ENCODE measurements at regions not wholly inside any gene's neighbourhood (a gene's known extent, or its start where the extent isn't known, plus 50 kb on each side); places are given as distances from the start of the nearest gene placed in this dataset.

DNA sequence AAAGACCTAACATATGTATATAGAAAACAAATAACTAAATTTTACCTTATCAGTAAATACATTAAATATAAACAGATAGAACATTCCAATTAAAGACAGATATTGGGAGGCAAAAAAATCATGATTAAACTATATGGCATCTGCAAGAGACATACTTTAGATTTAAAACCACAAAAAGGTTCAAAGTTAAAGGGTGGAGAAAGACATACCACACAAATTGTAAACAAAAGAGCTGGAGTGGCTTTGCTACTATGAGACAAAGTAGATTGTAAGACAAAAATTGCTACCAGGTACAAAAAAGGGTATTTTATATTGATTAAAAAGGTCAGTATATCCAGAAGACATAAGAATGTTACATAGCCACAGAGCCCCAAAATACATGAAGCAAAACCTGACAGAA is 200.2 kb downstream of the KCNRG start:
- TF ChIP-seq POLR2A (IDR thresholded peaks at IDR 0.05; ENCODE audit: extremely low read depth, insufficient read length) (no peak), MYC (IDR thresholded peaks at IDR 0.05; ENCODE audit: low read depth, low read length) (no peak)
- TF ChIP-seq, protein P1, sequence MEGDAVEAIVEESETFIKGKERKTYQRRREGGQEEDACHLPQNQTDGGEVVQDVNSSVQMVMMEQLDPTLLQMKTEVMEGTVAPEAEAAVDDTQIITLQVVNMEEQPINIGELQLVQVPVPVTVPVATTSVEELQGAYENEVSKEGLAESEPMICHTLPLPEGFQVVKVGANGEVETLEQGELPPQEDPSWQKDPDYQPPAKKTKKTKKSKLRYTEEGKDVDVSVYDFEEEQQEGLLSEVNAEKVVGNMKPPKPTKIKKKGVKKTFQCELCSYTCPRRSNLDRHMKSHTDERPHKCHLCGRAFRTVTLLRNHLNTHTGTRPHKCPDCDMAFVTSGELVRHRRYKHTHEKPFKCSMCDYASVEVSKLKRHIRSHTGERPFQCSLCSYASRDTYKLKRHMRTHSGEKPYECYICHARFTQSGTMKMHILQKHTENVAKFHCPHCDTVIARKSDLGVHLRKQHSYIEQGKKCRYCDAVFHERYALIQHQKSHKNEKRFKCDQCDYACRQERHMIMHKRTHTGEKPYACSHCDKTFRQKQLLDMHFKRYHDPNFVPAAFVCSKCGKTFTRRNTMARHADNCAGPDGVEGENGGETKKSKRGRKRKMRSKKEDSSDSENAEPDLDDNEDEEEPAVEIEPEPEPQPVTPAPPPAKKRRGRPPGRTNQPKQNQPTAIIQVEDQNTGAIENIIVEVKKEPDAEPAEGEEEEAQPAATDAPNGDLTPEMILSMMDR (IDR thresholded peaks at IDR 0.05; ENCODE audit: low read depth, low read length), result no peak
- TF ChIP-seq, protein P2, sequence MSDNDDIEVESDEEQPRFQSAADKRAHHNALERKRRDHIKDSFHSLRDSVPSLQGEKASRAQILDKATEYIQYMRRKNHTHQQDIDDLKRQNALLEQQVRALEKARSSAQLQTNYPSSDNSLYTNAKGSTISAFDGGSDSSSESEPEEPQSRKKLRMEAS (IDR thresholded peaks at IDR 0.05; ENCODE audit: low read depth, low read length), result no peak
- DNase-seq (ENCODE audit: low read depth), result no peak
- no peak overlapping the region for H3K4me3 ChIP-seq (ENCODE audit: low read depth, low read length)

GRCh38 chr13:50219743-50220142 is 204.5 kb downstream of the KCNRG start:
- no peak for TF ChIP-seq POLR2A (IDR thresholded peaks at IDR 0.05; ENCODE audit: extremely low read depth, insufficient read length)
- TF ChIP-seq MYC (IDR thresholded peaks at IDR 0.05; ENCODE audit: low read depth, low read length), result no peak
- TF ChIP-seq, protein P1 (IDR thresholded peaks at IDR 0.05; ENCODE audit: low read depth, low read length), result no peak
- TF ChIP-seq, protein P2 (IDR thresholded peaks at IDR 0.05; ENCODE audit: low read depth, low read length), result no peak
- DNase-seq (ENCODE audit: low read depth), result no peak
- no peak overlapping the region for H3K4me3 ChIP-seq (ENCODE audit: low read depth, low read length)

- TF ChIP-seq POLR2A (IDR thresholded peaks at IDR 0.05; ENCODE audit: extremely low read depth, insufficient read length), result no peak
- TF ChIP-seq, protein P1 (IDR thresholded peaks at IDR 0.05; ENCODE audit: low read depth, low read length), result no peak
- TF ChIP-seq MYC (IDR thresholded peaks at IDR 0.05; ENCODE audit: low read depth, low read length), result peak; percentile 45; the same call in 1 of the 2 replicates
- TF ChIP-seq, protein P2 (IDR thresholded peaks at IDR 0.05; ENCODE audit: low read depth, low read length), result peak; percentile 44
- peak; percentile 67 for DNase-seq (ENCODE audit: low read depth)
Measured at GRCh38 chr13:50220938-50221337, 205.7 kb downstream of the KCNRG start.

DNA sequence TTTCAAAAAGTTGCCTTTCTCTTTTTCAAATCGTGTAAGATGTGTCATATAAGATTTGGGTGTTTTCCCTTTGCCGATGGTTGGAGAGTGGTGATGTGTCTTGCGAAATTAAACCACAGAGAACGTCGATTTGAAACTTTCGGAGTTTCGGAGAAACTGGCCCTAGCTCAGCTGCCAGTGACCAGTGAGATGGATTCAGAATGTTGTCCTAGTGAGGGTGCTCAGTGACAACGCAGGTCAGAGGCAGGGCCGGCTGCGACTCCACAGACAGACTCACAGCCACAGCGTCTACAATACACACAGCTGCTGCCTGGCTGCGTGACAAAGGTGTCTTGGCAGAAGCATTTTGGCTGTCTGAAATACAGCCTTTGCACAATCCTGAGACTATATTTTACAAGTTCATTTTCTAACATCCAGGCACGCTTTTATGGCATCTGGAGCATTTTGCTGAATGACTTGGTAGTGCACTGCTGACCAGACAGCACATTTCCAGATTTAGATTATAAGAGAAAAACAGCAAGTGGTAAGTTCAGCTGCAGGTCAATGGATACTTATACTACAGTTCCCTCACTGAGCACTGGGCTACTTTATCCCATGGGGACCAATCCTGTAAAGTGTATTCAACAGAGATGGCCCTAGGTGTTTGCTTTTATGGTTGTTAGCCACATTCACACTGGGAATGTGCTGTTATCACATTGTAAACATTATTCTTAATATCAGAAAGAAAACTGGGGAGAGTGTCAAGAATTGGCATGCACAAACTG is 207.5 kb downstream of the KCNRG start:
- no peak for TF ChIP-seq POLR2A (IDR thresholded peaks at IDR 0.05; ENCODE audit: extremely low read depth, insufficient read length)
- TF ChIP-seq, protein P2 (IDR thresholded peaks at IDR 0.05; ENCODE audit: low read depth, low read length), result peak; percentile 59
- peak; percentile 70; the same call in 1 of the 2 replicates for TF ChIP-seq MYC (IDR thresholded peaks at IDR 0.05; ENCODE audit: low read depth, low read length)
- DNase-seq (ENCODE audit: low read depth), result peak; percentile 94
- H3K4me3 ChIP-seq (ENCODE audit: low read depth, low read length), result peak overlapping the region; percentile 35

More at GRCh38 chr13:50220938-50221337, 205.7 kb downstream of the KCNRG start:
- no peak overlapping the region for H3K4me3 ChIP-seq (ENCODE audit: low read depth, low read length)

- DNase-seq (ENCODE audit: low read depth), result peak; percentile 90
- TF ChIP-seq POLR2A (IDR thresholded peaks at IDR 0.05; ENCODE audit: extremely low read depth, insufficient read length), result no peak
- peak; percentile 92 for TF ChIP-seq MYC (IDR thresholded peaks at IDR 0.05; ENCODE audit: low read depth, low read length)
- TF ChIP-seq, protein P1 (IDR thresholded peaks at IDR 0.05; ENCODE audit: low read depth, low read length), result no peak
- TF ChIP-seq, protein P2 (IDR thresholded peaks at IDR 0.05; ENCODE audit: low read depth, low read length), result peak; percentile 94
- no peak overlapping the region for H3K4me3 ChIP-seq (ENCODE audit: low read depth, low read length)
Measured at GRCh38 chr13:50224534-50224933, 209.3 kb downstream of the KCNRG start.
